GM12891 (cell line): ENCODE measurements at regions not wholly inside any gene's neighbourhood (a gene's known extent, or its start where the extent isn't known, plus 50 kb on each side); places are given as distances from the start of the nearest gene placed in this dataset.

Source experiments
- DNase-seq: peaks from one replicate; pipeline ENCODE4 v3.0.0; 2011; ENCODE audit warnings: low spot score; ENCODE audit not compliant: insufficient read length
- FAIRE-seq: peaks from 2 replicates; lab custom pipeline; 2011; peaks lifted over from hg19 to GRCh38; lab: Jason Lieb, UNC
- PAX5 ChIP-seq: IDR thresholded peaks from 2 replicates; pipeline ENCODE4 v1.6.1; 2011; ENCODE audit warnings: low read length, moderate library complexity, mild to moderate bottlenecking; ENCODE audit not compliant: insufficient read depth, severe bottlenecking
- POLR2A ChIP-seq: IDR thresholded peaks from 2 replicates; pipeline ENCODE4 v1.6.1; 2011; ENCODE audit warnings: low read depth, low read length, control low read depth
- POLR2AphosphoS5 ChIP-seq: IDR thresholded peaks from 2 replicates; pipeline ENCODE4 v1.6.1; 2011; ENCODE audit warnings: low read depth, low read length, control low read depth
- POU2F2 ChIP-seq: IDR thresholded peaks from 2 replicates; pipeline ENCODE4 v1.6.1; 2011; ENCODE audit warnings: low read depth, mild to moderate bottlenecking, control low read depth, low read length, moderate library complexity
- SPI1 ChIP-seq: IDR thresholded peaks from 2 replicates; pipeline ENCODE4 v1.6.1; 2011; ENCODE audit warnings: low read depth, low read length, control low read depth
- TAF1 ChIP-seq: IDR thresholded peaks from 2 replicates; pipeline ENCODE4 v1.6.1; 2011; ENCODE audit warnings: low read depth, low read length, control low read depth

DNA sequence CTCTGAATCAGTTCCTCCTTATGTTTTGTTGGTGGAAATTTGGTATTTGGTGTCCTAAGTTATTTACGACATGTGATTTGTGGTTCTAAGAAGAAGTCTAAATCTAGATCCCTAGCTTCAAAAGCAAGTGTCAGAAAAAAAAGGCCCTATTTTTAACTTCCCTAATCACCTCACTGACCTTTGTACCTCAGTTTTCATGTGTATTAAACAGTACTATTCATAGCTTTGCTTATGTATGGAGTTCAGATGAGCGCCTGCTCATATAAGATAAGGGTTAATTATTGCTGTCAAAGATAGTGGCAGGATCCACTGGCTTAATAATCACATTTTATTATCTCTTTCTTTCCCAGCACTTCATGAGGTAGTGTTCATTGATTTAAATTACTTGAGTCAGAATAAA, 318.2 kb downstream of the PARP8 start:
- TF ChIP-seq SPI1 (no peak), POLR2AphosphoS5 (no peak), POU2F2 (no peak), POLR2A (no peak), PAX5 (no peak), TAF1 (no peak)
- DNase-seq (no peak), FAIRE-seq (no peak)

DNA sequence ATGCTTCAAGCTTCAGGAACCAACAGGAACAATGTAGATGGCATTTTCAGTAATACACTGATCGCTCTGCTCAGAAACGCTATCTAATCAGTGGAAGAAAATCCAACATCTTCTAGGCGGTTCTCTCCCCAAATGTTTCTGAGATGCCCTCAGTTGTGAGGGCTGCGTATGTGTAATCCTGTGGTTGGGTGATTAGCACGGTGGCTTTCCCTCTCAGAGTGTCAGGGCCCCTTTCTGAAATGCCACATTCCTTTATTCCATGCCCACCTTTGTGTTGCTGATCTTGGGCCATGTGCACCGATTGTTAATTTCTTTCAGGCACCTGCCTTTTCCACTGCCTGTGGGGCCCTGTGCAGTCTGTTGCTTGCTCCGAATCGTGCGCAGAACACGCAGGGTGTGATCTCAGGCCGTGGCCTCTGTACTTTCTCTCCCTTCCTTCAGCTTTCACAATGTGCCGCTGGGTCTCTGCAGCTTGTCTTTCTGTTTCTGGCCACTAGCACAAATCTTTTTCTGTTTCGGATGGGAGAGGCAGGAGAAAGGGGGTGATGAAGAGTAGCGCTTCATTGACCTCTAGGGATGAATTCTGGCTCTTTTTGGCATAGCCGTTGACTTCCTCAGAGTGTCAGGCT, 324.0 kb downstream of the PARP8 start:
- TF ChIP-seq POLR2AphosphoS5, result no peak
- no peak for TF ChIP-seq POU2F2
- no peak for TF ChIP-seq PAX5
- no peak for TF ChIP-seq TAF1
- no peak for TF ChIP-seq SPI1
- TF ChIP-seq POLR2A, result no peak
- no peak for DNase-seq
- FAIRE-seq, result no peak

GRCh38 chr5:50995285-50995942, 329.0 kb downstream of the PARP8 start:
- DNase-seq (no peak), FAIRE-seq (no peak)
- TF ChIP-seq POLR2A, result no peak
- TF ChIP-seq POLR2AphosphoS5, result no peak
- TF ChIP-seq TAF1, result no peak
- no peak for TF ChIP-seq SPI1
- no peak for TF ChIP-seq PAX5
- no peak for TF ChIP-seq POU2F2

GRCh38 chr5:51001227-51001923, 334.9 kb downstream of the PARP8 start:
- no peak for FAIRE-seq
- DNase-seq, result no peak
- TF ChIP-seq TAF1, result no peak
- TF ChIP-seq POLR2AphosphoS5, result no peak
- no peak for TF ChIP-seq PAX5
- TF ChIP-seq SPI1, result no peak
- no peak for TF ChIP-seq POLR2A
- no peak for TF ChIP-seq POU2F2

GRCh38 chr5:51002368-51002767, 335.9 kb downstream of the PARP8 start:
- TF ChIP-seq PAX5 (no peak), POLR2A (no peak), POU2F2 (no peak), POLR2AphosphoS5 (no peak), SPI1 (no peak), TAF1 (no peak)
- FAIRE-seq (no peak), DNase-seq (no peak)

DNA sequence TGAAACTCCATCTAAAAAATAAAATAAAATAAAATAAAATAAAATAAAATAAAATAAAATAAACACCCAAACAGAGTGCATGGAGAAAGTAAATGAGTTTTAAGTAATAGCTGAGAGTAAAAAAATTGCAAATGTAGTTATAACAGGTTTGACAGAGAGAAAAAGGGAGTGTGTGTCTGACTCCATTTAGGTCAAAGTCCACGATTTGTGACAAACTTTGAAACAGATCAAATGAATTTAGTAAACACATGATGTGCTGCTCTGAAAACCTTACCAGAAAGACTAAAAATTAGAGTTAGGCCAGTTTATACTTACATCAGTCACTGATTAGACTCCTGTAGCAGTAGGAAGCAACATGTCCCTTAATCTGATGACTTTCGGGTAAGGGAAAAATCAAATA, 346.6 kb downstream of the PARP8 start:
- FAIRE-seq (no peak), DNase-seq (no peak)
- TF ChIP-seq POU2F2 (no peak), PAX5 (no peak), POLR2A (no peak), SPI1 (no peak), POLR2AphosphoS5 (no peak), TAF1 (no peak)

GRCh38 chr5:51018423-51018822, 352.0 kb downstream of the PARP8 start:
- TF ChIP-seq POU2F2, result no peak
- TF ChIP-seq POLR2A, result no peak
- TF ChIP-seq SPI1, result no peak
- TF ChIP-seq POLR2AphosphoS5, result no peak
- TF ChIP-seq TAF1, result no peak
- no peak for TF ChIP-seq PAX5
- no peak for DNase-seq
- no peak for FAIRE-seq

- DNase-seq (no peak), FAIRE-seq (no peak)
- TF ChIP-seq POU2F2, result no peak
- TF ChIP-seq PAX5, result no peak
Measured at GRCh38 chr5:51024263-51024662, 357.8 kb downstream of the PARP8 start.

DNA sequence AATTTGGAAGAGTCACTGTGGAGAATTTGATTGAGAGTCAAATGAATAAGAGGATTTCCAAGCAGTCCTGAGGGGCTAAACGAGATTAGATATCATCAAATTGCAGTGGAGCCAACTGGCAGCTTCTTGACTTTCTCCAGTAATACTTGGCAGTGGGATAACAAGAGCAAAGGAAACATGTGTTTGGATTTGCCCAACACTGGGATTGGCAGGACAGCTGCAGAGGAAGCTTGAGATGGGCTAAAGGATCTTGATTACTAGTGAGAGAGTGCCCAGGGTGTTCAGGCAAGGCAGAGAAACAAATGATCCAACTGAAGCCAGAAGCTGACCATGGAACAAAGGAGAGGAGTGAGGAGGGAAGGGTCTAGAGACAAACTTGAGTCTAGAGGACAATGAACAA, 356.0 kb upstream of the ISL1 start:
- no peak for FAIRE-seq
- no peak for TF ChIP-seq TAF1
- no peak for TF ChIP-seq POU2F2
- no peak for DNase-seq

DNA sequence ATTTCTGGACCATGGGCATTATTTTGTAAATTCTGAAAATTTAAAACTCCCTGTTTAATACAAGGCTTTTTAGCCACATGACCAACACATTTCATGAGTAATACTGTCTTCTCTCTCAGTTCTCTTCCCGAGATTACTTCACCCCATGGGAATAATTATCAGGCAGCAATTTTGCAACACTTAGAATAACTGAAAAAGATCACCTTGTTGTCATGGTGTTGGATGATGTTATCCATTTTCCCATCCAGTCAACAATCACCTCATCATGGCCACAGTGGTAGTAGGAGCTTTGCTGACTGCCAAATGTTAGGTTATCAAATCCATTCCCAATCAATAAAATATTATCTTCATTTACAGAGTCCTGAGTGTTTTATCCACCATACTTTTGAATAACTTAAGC, 354.9 kb upstream of the ISL1 start:
- FAIRE-seq (no peak), DNase-seq (no peak)

DNA sequence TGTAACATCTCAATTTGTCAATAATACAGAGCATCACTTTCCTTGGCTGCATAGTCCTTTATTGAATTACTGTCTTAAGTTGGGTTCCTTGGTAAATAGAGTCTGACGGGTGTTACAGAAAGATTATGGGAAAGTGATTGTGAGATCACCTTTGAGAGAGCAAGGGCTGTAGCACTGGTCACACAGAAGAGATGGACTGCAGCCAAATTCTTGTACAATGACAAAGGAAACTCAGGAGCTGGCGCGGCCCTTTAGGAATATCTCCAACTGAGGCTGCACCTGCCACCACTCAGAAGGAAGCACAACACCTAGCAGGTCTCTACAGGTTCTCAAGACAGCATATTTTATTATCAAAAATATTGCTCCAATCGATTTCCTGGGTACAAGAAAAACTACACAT, 350.0 kb upstream of the ISL1 start:
- TF ChIP-seq SPI1 (no peak), POLR2A (no peak), POLR2AphosphoS5 (no peak), TAF1 (no peak), PAX5 (no peak), POU2F2 (no peak)
- no peak for DNase-seq
- no peak for FAIRE-seq

More for the DNA sequence above, 354.9 kb upstream of the ISL1 start:
- TF ChIP-seq POLR2AphosphoS5, result no peak
- TF ChIP-seq POLR2A, result no peak
- TF ChIP-seq TAF1, result no peak
- no peak for TF ChIP-seq SPI1
- no peak for TF ChIP-seq POU2F2
